ENCODE measurements at regions not wholly inside any gene's neighbourhood (a gene's known extent, or its start where the extent isn't known, plus 50 kb on each side); places are given as distances from the start of the nearest gene placed in this dataset.
A peak's percentile ranks its signal among the peaks of the same experiment; 100 is the strongest.
"Not testable (repeated sequence)": the region's sequence is repeated elsewhere in the genome, so short reads cannot be mapped to it uniquely, and the experiment has no call there.

DNA sequence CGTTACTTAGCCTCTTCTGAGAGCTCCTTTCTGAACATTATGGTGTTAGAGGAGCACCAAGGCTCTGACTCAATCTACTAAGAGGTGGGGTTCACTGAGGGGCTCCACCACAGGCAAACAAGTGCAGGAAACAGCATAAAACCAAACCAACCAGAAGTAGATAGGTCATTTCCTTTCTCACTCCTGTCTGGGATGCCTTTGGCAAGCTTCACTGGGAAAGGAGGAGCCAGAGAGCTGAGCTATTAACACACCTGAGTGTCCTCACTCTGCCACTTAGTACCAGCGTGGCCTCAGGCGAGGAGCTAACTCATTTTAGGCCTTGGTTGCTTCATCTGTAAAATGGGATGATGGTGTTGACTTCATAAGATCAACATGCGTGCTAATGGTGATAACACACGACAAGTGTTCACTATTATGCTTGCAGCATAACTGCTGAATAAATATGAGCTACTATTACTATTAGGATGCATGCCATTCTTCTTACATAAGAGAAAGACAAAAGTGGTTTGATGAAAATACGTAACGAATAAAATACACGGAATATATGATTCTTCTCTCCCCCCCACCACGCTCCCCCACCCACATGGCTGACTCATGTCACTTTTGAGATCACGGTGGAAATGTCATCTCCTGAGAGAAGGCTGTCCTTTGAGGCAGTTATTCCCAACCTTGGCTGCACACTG lies 185.4 kb downstream of the BCAS1 start:
- DNase-seq (ENCODE audit: low read depth): no peak
- no peak overlapping the region for H3K4me3 ChIP-seq (ENCODE audit: low read length)
- TF ChIP-seq, protein P1, sequence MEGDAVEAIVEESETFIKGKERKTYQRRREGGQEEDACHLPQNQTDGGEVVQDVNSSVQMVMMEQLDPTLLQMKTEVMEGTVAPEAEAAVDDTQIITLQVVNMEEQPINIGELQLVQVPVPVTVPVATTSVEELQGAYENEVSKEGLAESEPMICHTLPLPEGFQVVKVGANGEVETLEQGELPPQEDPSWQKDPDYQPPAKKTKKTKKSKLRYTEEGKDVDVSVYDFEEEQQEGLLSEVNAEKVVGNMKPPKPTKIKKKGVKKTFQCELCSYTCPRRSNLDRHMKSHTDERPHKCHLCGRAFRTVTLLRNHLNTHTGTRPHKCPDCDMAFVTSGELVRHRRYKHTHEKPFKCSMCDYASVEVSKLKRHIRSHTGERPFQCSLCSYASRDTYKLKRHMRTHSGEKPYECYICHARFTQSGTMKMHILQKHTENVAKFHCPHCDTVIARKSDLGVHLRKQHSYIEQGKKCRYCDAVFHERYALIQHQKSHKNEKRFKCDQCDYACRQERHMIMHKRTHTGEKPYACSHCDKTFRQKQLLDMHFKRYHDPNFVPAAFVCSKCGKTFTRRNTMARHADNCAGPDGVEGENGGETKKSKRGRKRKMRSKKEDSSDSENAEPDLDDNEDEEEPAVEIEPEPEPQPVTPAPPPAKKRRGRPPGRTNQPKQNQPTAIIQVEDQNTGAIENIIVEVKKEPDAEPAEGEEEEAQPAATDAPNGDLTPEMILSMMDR (conservative IDR thresholded peaks at IDR 0.05; ENCODE audit: low read length): no peak

DNA sequence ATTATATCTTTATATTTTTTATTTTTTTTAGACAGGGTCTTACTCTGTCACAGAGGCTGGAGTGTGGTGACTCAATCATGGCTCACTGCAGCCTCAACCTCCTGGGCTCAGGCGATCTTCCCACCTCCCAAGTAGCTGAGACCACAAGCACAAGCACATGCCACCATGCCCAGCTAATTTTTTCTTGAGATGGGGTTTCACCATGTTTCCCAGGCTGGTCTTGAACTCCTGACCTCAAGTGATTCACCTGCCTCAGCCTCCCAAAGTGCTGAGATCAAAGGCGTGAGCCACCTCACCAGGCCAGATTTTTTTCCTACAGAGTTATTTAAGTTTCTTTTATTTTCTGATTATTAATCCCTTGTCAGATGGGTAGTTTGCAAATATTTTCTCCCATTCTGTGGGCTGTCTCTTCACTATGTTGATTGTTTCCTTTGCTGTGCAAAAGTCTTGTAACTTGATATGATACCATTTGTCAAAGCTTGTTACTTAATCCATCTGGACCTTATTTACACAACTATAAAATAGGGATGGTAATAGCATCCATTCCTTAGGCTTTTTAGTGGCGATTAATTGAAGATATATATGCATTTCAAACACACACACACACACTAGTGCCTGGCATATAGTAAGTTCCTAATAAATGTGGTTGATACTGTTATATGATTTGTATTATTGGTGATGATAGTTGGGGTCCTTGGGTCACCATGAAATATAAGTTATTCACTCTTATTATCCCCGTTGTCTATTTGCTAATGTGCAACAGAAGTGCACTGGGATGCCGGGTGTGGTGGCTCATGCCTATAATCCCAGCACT lies 187.1 kb downstream of the BCAS1 start:
- H3K4me3 ChIP-seq (ENCODE audit: low read length): no peak overlapping the region
- TF ChIP-seq, protein P1 (conservative IDR thresholded peaks at IDR 0.05; ENCODE audit: low read length): no peak
- DNase-seq (ENCODE audit: low read depth): peak; percentile 80

DNA sequence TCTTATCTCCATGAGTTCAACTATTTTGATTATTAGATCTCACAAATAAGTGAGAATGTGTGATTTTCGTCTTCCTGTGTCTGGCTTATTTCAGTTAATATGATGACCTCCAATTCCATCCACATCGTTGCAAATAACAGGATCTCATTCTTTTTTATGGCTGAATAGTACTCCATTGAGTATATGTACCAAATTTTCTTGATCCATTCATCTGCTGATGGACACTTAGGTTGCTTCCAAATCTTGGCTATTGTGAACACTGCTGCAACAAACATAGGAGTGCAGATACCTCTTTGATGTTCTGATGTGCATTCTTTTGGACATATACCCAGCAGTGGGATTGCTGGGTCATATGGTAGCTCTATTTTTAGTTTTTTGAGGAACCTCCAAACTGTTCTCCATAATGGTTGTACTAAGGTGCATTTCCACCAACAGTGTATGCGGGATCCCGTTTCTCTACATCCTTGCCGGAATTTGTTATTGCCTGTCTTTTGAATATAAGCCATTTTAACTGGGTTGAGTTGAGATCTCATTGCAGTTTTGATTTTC lies 187.9 kb downstream of the BCAS1 start:
- not testable (repeated sequence) for DNase-seq (ENCODE audit: low read depth); H3K4me3 ChIP-seq (ENCODE audit: low read length)

DNA sequence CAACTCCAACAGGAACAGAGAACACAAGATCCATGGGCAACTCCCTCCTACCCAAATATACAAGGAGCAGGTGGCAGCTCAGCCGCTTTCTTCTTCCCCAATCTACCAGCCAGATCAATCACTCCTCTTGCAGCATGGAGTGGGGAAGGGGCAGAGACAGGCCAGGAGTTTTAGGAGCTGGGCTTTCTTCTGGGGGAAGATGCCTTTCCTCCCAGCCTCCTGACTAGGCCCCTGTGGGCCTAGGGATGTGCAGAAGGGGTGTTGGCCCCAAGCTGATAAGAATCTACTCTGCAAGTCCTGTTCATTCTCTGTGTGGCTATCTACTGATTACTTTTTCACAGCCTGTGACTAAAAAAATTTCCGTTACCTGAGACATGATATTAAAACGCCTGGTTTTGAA lies 189.0 kb downstream of the BCAS1 start:
- H3K4me3 ChIP-seq (ENCODE audit: low read length): no peak overlapping the region
- TF ChIP-seq, protein P1 (conservative IDR thresholded peaks at IDR 0.05; ENCODE audit: low read length): no peak
- DNase-seq (ENCODE audit: low read depth): no peak

DNA sequence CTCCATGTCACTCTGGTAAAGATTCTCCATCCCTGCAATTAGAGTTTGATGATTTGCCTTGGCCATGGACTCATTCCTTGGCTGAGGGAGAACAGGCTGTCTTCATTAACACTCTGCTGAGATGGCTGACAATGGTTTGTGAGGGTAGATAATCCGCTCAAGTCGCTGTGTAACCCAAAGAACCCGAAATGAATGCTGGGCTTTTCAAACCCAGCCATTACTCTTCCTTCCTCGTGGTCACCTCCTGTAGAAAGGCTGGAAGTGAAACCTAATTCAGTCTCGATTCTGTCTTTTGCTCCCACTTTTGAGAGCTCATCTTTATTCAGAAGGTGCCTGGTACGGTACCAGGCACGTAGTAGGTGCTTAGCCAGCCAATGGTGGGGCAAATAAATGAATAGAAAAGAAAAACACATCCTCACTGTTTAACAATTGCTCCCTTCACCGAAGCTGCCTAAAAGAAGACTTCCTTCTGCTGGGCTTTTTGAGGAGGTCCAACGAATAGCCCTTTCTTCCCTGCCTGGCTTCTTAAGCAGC lies 190.2 kb downstream of the BCAS1 start:
- TF ChIP-seq, protein P1 (conservative IDR thresholded peaks at IDR 0.05; ENCODE audit: low read length): no peak
- no peak for DNase-seq (ENCODE audit: low read depth)
- H3K4me3 ChIP-seq (ENCODE audit: low read length): no peak overlapping the region

DNA sequence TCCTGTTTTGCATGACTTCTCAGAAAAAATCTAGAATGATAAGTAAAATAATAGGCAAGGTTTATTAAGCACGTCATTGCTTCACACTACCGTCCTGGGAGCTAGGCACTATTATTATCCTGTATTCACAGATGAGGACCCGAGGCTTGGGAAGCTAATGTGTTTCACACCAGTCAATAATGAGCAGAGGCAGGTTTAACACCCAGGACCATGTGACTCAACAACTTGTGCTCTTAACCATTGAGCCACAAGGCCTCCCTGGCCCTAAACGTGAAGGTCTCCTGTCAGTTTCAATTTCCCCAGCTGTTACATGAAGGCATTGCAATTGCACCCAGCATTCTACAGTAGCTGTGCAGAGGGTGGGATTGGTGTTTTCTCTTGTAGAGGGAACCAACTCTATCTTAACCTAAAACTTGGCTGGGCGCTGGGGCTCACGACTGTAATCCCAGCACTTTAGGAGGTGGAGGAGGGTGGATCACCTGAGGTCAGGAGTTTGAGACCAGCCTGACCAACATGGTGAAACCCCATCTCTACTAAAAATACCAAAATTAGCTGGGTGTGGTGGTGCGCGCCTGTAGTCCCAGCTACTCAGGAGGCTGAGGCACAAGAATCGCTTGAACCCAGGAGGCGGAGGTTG lies 191.2 kb downstream of the BCAS1 start:
- TF ChIP-seq, protein P1 (conservative IDR thresholded peaks at IDR 0.05; ENCODE audit: low read length): no peak
- no peak overlapping the region for H3K4me3 ChIP-seq (ENCODE audit: low read length)
- DNase-seq (ENCODE audit: low read depth): no peak
